Endothelial cell of umbilical vein (primary cell): ENCODE measurements at regions not wholly inside any gene's neighbourhood (a gene's known extent, or its start where the extent isn't known, plus 50 kb on each side); places are given as distances from the start of the nearest gene placed in this dataset.

ENCODE experiments used
- BruUV-seq: library from RNA; stranded (reverse); fragments of 400-500 nt; replicated peaks from 2 replicates; lab custom pipeline; 2021; lab: Mats Ljungman, UMichigan
- CTCF ChIA-PET: fragments of 300-600, 350-600 bp; sonication (Branson Sonifier 250); formaldehyde crosslinking; loops from one replicate; lab custom pipeline; 2021; ENCODE audit warnings: antibody characterized with exemption, inconsistent platforms; lab: Charles Lee
- POLR2A ChIA-PET: fragments of 300-600, 350-600 bp; sonication (Branson Sonifier 250); formaldehyde crosslinking; loops from one replicate; lab custom pipeline; 2021; ENCODE audit warnings: antibody characterized with exemption, inconsistent platforms; lab: Charles Lee
- DNase-seq: peaks from one replicate; pipeline ENCODE4 v3.0.0-alpha.2; 2011; ENCODE audit warnings: low read depth, low spot score
- FAIRE-seq: peaks from 2 replicates; lab custom pipeline; 2011; peaks lifted over from hg19 to GRCh38; lab: Jason Lieb, UNC
- H2AFZ ChIP-seq: 2 replicates; pipeline ENCODE4 v1.6.0; 2012; ENCODE audit warnings: low read depth, low read length, control low read depth, inconsistent platforms
- H3K27ac ChIP-seq: 2 replicates; pipeline ENCODE4 v1.5.1; 2011; ENCODE audit warnings: low read depth, mild to moderate bottlenecking, control low read depth, low read length, moderate library complexity; ENCODE audit not compliant: insufficient read depth
- H3K27me3 ChIP-seq, 2 experiments: 2 replicates each; pipeline versions ENCODE4 v1.6.0 to v1.6.1; 2011; ENCODE audit warnings: low read length in 2 of 2, mixed read lengths in 1 of 2; ENCODE audit not compliant: control insufficient read depth in 2 of 2, insufficient read depth in 2 of 2
- H3K36me3 ChIP-seq, 2 experiments: 2 replicates in 1 of 2; 3 replicates in 1 of 2; pipeline ENCODE4 v1.5.1; 2011; ENCODE audit warnings: low read length in 2 of 2, mild to moderate bottlenecking in 1 of 2, moderate library complexity in 1 of 2; ENCODE audit not compliant: control insufficient read depth in 2 of 2, insufficient read depth in 2 of 2; ENCODE audit errors: extremely low read depth in 1 of 2
- H3K4me1 ChIP-seq: 3 replicates; pipeline ENCODE4 v1.5.1; 2011; ENCODE audit warnings: mild to moderate bottlenecking, low read length; ENCODE audit not compliant: control insufficient read depth, insufficient read depth; ENCODE audit errors: extremely low read depth
- H3K4me2 ChIP-seq: 2 replicates; pipeline ENCODE4 v1.6.1; 2011; ENCODE audit warnings: low read length, control low read depth, mixed read lengths; ENCODE audit not compliant: insufficient read depth
- H3K4me3 ChIP-seq, 3 experiments: fragments of 200-600 bp in 1 of 3; sonication (generic), shearing (Covaris generic) in 1 of 3; replicated peaks in 1 of 3; 2 replicates each; pipeline ENCODE4 v1.5.1; 2011 to 2016; ENCODE audit warnings: control low read depth in 3 of 3, low read length in 3 of 3, mild to moderate bottlenecking in 2 of 3, inconsistent platforms in 1 of 3, low read depth in 1 of 3, moderate library complexity in 1 of 3; ENCODE audit not compliant: insufficient read depth in 1 of 3
- H3K79me2 ChIP-seq: 2 replicates; pipeline ENCODE4 v1.6.0; 2012; ENCODE audit warnings: low read length, inconsistent platforms; ENCODE audit not compliant: control insufficient read depth, insufficient read depth
- H3K9ac ChIP-seq: replicated peaks from 2 replicates; pipeline ENCODE3; 2011; ENCODE audit warnings: low read length, control low read depth; ENCODE audit not compliant: insufficient read depth; ENCODE audit errors: extremely low read depth
- H3K9me1 ChIP-seq: replicated peaks from 3 replicates; pipeline ENCODE4 v1.6.0; 2011; ENCODE audit warnings: mild to moderate bottlenecking, low read length; ENCODE audit not compliant: control insufficient read depth, insufficient read depth; ENCODE audit errors: extremely low read depth
- H3K9me3 ChIP-seq: replicated peaks from 2 replicates; pipeline ENCODE4 v1.5.1; 2012; ENCODE audit warnings: low read length, inconsistent platforms; ENCODE audit not compliant: control insufficient read depth, insufficient read depth
- H4K20me1 ChIP-seq: replicated peaks from 2 replicates; pipeline ENCODE3; 2011; ENCODE audit warnings: mild to moderate bottlenecking, low read length; ENCODE audit not compliant: control insufficient read depth, insufficient read depth; ENCODE audit errors: extremely low read depth
- EZH2 ChIP-seq: IDR thresholded peaks from 2 replicates; pipeline ENCODE4 v1.6.1; 2012; ENCODE audit warnings: borderline replicate concordance, low read depth, mild to moderate bottlenecking, moderate library complexity, low read length, inconsistent platforms; ENCODE audit not compliant: severe bottlenecking
- MYC ChIP-seq: IDR thresholded peaks from one replicate; pipeline ENCODE4 v1.6.1; 2011; ENCODE audit warnings: mild to moderate bottlenecking, low read depth, low read length
- POLR2A ChIP-seq: IDR thresholded peaks from 2 replicates; pipeline ENCODE4 v1.6.1; 2012; ENCODE audit warnings: low read depth, mild to moderate bottlenecking, control low read depth, low read length
- POLR2AphosphoS5 ChIP-seq: IDR thresholded peaks from 2 replicates; pipeline ENCODE4 v1.6.1; 2012; ENCODE audit warnings: low read depth, mild to moderate bottlenecking, control low read depth, low read length, moderate library complexity; ENCODE audit not compliant: insufficient read depth
- dilution Hi-C: fragments of 300-500 bp; cut with MboI; formaldehyde crosslinking; loops from one replicate; pipeline ENCODE4 v1.15.0; 2019; ENCODE audit warnings: low sequenced_read_pairs; ENCODE audit not compliant: extremely low pct_ligation_motif_present
- intact Hi-C: fragments of 100-400 bp; cut with micrococcal nuclease; formaldehyde crosslinking; loops from one replicate; pipeline ENCODE4 v1.10.0; 2022

DNA sequence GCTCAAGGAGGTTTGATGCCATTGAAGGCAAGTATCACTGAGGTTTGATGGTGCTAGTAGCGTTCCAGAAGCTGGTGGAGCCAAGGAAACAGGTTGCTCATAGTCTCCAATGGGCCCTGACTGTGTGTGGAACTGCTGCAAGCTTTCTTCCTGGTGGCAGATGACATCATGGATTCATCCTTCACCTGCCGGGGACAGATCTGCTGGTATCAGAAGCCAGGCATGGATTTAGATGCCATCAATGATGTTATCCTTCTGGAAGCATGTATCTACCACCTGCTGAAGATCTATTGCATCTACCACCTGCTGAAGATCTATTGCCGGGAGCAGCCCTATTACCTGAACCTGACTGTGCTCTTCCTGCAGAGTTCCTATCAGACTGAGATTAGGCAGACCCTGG lies 734.4 kb downstream of the PLA2G4A start:
- BruUV-seq: no TSS peak
- FAIRE-seq (no peak), DNase-seq (no peak)
- Histone ChIP-seq H3K9ac (no peak overlapping the region), H3K27me3 (no peaks in the 10 kb centered on the region), H4K20me1 (no peaks in the 10 kb centered on the region), H2AFZ (no peak overlapping the region), H3K4me1 (no peaks in the 10 kb centered on the region), H3K4me3 (no peak overlapping the region), H3K4me2 (no peak overlapping the region), H3K9me1 (no peaks in the 10 kb centered on the region), H3K79me2 (no peaks in the 10 kb centered on the region), H3K9me3 (no peaks in the 10 kb centered on the region), H3K36me3 (no peaks in the 10 kb centered on the region), H3K27ac (no peak overlapping the region)
- intact Hi-C loops: no loop called here
- dilution Hi-C loops: no loop called here
- TF ChIP-seq POLR2A (no peak), EZH2 (no peak), POLR2AphosphoS5 (no peak)
- POLR2A ChIA-PET: no interaction called here
- CTCF ChIA-PET: no interaction called here

GRCh38 chr1:187566354-187566753 lies 737.6 kb downstream of the PLA2G4A start:
- Histone ChIP-seq H2AFZ (no peak overlapping the region), H3K27me3 (no peaks in the 10 kb centered on the region), H4K20me1 (no peaks in the 10 kb centered on the region), H3K9me3 (no peaks in the 10 kb centered on the region), H3K36me3 (no peaks in the 10 kb centered on the region), H3K4me2 (no peak overlapping the region), H3K27ac (no peak overlapping the region), H3K9me1 (no peaks in the 10 kb centered on the region), H3K79me2 (no peaks in the 10 kb centered on the region), H3K4me3 (no peak overlapping the region), H3K9ac (no peak overlapping the region), H3K4me1 (no peaks in the 10 kb centered on the region)
- intact Hi-C loops: no loop called here
- dilution Hi-C loops: no loop called here
- BruUV-seq: no TSS peak
- DNase-seq (no peak), FAIRE-seq (no peak)
- CTCF ChIA-PET: no interaction called here
- TF ChIP-seq MYC (no peak), POLR2AphosphoS5 (no peak)
- POLR2A ChIA-PET: no interaction called here
